Activated naive CD4-positive, alpha-beta T cell treated with anti-CD3 and anti-CD28 coated beads, Interleukin-2, amount 10 ng/mL, durations not matched to agents 7 days and 5 days (primary cell): ENCODE measurements at regions not wholly inside any gene's neighbourhood (a gene's known extent, or its start where the extent isn't known, plus 50 kb on each side); places are given as distances from the start of the nearest gene placed in this dataset.
"Not testable (repeated sequence)": the region's sequence is repeated elsewhere in the genome, so short reads cannot be mapped to it uniquely, and the experiment has no call there.

Source experiments
- CTCF ChIA-PET: fragments of 350-600 bp; sonication (Branson Sonifier 250); formaldehyde crosslinking; loops from one replicate; lab custom pipeline; 2021; ENCODE audit warnings: antibody characterized with exemption; lab: Charles Lee
- DNase-seq: peaks from one replicate; pipeline ENCODE4 v3.0.0-alpha.2; 2020
- H3K27ac Mint-ChIP-seq: one replicate; pipeline ENCODE4 v1.8.0; 2021; ENCODE audit warnings: mild to moderate bottlenecking, moderate library complexity, mixed read lengths
- H3K27me3 Mint-ChIP-seq: one replicate; pipeline ENCODE4 v1.8.0; 2021; ENCODE audit warnings: mild to moderate bottlenecking, mixed read lengths
- H3K36me3 Mint-ChIP-seq: one replicate; pipeline ENCODE4 v1.8.0; 2021; ENCODE audit warnings: mixed read lengths
- H3K4me1 Mint-ChIP-seq: one replicate; pipeline ENCODE4 v1.8.0; 2021; ENCODE audit warnings: mixed read lengths
- H3K4me3 Mint-ChIP-seq: one replicate; pipeline ENCODE4 v1.8.0; 2021; ENCODE audit warnings: mild to moderate bottlenecking, moderate library complexity, mixed read lengths
- H3K9me3 Mint-ChIP-seq: one replicate; pipeline ENCODE4 v1.8.0; 2021; ENCODE audit warnings: mixed read lengths

DNA sequence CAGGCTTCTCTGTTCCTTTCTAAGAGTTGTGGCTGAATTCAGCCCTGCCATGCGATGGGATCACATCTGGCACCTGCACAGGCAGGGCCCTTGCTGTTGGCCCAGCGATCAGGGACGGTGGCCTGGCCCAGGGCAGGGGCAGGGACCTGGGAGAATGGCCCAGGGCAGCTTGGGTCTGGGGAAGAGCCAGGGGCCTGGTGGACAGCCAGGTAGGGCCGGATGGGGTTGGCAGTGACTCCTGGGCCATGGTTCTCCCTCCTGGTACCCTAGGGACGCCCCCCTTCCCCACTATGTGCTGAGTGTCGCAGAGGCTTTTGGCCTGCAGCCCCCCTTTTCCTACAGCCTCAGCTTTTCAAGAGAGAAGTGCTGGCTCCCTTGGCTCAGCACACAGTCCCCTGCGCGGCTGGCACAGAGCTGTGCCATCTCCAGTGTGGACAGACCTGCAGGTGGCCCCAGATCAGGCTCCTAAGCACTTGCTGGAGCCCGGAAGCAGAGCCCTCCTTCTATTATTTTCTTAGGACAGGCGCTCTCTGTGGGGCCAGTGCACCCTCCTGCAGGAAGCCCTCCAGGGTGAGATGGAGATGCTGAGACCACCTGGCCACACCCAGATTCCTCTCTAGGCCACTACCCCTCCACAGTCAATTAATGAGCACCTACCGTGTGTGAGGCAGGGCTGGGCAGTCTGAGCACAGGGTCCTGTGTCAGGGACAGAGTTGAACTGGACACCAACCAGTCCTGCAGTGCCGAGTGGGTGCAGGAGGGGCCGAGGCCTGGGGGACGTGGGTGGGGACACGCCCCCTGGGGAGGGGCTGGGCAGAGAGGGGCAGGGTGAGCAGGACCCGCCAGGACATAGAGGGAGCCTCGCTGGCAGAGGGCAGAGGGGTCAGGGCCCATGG lies 267.6 kb downstream of the ADGRD1 start:
- Mint-ChIP-seq H3K4me1 (peaks cover 9% of the 10 kb centered on the region), H3K9me3 (no peaks in the 10 kb centered on the region), H3K36me3 (no peaks in the 10 kb centered on the region), H3K27me3 (peaks cover 39% of the 10 kb centered on the region), H3K4me3 (no peak overlapping the region), H3K27ac (no peak overlapping the region)
- CTCF ChIA-PET: no interaction called here
- no peak for DNase-seq

DNA sequence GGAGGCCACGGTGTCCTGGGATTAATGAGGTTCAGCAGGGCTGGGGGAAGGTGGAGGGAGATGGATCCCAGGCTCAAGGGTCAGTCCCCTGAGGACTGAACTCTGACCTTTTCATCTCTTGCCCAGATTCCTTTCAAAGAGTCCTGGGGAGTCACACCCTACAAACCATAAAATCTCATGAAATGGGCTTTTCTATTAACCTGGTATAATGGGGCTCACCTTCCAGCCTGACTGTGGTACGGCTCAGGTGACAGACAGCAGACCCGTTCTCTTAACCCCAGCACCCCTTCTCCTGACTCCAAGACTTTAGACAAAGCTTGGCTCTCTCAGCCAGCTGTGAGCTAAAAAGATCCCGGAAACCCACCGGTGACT lies 268.2 kb downstream of the ADGRD1 start:
- Mint-ChIP-seq H3K9me3 (no peaks in the 10 kb centered on the region), H3K27ac (no peak overlapping the region), H3K4me1 (peaks cover 8% of the 10 kb centered on the region), H3K4me3 (no peak overlapping the region), H3K36me3 (no peaks in the 10 kb centered on the region), H3K27me3 (peaks cover 33% of the 10 kb centered on the region)
- CTCF ChIA-PET: no interaction called here
- DNase-seq: no peak

DNA sequence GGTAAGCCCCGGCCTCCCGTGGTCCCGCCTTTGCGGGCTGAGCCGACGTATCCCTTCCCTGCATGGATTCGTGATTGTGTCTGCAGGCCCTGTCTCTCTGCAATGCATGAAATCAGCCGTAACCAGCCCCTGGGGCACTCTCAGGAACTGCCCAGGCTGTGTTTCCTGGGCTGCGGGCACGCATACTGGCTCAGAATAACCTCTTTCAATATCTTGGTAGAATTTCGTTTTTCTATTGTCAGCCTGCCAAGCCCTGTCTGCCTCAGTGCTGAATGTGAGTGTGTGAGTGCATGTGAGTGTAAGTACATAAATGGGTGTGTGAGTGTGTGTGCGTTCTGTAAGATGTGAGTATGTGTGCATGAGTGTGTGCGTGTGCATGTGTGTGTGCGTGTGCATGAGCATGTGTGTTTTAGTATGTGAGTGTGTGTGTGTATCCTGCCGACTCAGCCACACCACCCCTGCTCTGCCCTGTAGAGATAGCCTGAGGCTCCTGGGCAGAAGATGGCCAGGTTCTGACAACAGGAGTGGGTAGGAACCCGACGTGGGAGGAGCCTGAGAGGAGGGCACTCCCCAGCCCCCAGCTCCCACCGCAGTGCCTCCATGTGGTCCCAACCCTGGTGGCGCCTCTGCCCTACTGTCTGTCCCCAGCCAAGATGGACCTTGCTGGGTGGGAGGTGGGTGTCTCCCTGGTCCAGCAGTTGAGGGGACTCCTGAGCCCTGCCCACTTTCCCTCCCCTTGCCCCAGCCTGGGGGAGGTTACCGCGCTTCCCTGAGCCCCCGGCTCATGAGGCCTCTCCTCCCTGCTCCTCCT lies 268.8 kb downstream of the ADGRD1 start:
- H3K4me3 Mint-ChIP-seq: no peak overlapping the region
- H3K9me3 Mint-ChIP-seq: no peaks in the 10 kb centered on the region
- CTCF ChIA-PET: no interaction called here
- DNase-seq: no peak
- H3K4me1 Mint-ChIP-seq: peaks cover 7% of the 10 kb centered on the region
- no peaks in the 10 kb centered on the region for H3K36me3 Mint-ChIP-seq
- peaks cover 27% of the 10 kb centered on the region for H3K27me3 Mint-ChIP-seq
- H3K27ac Mint-ChIP-seq: no peak overlapping the region

DNA sequence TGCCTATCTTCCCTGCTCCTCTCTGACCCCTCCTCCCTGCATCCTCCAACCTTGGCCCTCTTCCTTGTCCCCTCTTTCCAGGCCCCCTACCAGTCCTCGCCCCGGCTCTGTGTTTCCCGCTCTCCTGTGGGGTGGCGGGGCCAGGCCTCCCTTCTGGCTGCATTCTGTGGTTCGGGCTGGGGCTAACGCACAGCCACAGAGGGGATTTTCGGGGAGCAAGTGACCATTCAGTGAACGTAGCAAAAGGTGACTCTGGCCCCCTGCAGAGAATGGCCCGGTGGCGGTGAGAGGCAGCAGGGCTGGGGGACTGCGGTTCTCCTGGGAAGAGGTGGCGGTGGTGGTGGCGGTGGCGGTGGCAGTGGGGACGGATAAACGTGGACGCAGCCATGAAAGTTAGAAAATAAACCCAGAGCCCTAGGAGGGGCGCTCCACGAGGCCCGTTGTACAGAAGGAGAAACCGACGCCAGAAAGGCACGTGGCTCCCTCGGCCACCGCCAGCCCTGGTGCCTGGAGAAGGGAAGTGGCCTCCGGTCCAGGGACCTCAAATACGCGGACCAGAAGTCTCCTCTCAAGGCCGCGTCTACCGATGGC lies 269.6 kb downstream of the ADGRD1 start:
- Mint-ChIP-seq H3K36me3 (no peaks in the 10 kb centered on the region), H3K4me1 (peaks cover 7% of the 10 kb centered on the region), H3K9me3 (no peaks in the 10 kb centered on the region), H3K27me3 (peaks cover 23% of the 10 kb centered on the region), H3K4me3 (no peak overlapping the region), H3K27ac (no peak overlapping the region)
- CTCF ChIA-PET: no interaction called here
- DNase-seq: no peak

DNA sequence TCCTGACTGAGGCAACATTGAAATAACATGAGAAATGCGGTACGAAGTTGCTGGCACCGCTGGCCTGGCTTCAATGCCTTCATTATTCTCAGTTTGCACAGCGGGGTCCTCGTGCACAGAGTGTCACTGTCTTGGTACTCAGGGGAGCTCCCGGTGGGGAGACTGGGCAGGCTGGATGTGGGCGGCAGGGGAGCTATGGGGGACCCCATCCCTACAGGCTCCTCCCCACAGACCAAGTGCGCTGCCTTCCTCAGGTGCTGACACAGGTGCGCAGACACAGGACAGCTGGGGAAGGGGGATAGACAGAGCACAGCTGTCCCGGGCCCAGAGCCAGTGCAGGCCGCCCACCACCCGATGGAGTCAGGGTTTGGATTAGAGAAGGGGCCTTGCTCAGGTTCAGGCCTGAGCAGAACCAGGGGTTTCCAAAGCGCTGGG lies 270.1 kb downstream of the ADGRD1 start:
- CTCF ChIA-PET: no interaction called here
- Mint-ChIP-seq H3K27ac (no peak overlapping the region), H3K36me3 (no peaks in the 10 kb centered on the region), H3K4me3 (no peak overlapping the region), H3K9me3 (no peaks in the 10 kb centered on the region), H3K4me1 (peaks cover 7% of the 10 kb centered on the region), H3K27me3 (peaks cover 18% of the 10 kb centered on the region)
- no peak for DNase-seq

DNA sequence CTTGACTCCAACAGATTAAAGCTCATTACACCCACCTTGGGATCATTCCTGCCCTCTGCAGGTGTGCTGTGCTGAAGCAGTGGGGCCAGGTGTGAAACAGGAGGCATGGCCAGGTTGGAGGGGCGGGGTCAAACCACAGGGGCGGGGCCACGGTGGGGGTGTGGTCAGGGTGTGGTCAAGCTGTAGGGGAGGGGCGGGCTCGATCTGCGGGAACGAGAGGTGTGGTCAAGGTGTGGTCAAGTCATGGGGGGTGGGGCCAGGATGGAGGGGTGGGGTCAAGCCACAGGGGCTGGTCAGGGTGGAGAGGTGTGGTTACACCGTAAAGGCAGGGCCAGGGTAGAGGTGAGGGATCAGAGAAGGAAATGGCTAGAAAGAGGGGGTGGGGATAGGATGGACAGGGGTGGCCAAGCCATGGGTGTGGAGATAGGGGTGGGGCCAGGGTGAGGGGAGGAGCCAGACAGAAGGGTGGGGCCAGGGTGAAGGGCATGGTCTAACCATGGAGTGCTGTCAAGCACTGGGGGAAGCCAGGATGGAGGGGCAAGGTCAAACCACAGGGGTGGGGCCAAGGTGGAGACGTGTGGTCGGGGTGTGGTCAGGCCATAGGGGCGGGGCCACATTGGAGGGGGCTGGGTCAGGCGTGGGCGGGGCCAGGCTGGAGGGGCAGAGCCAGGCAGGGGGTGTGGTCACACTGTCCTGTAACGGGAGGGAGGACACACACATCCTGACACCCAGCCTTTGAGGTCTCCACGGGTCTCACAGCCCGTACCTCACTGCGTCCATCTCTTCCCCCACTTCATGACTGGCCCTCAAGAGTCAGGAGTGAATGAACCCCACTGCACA lies 270.7 kb downstream of the ADGRD1 start:
- peaks cover 17% of the 10 kb centered on the region for H3K27me3 Mint-ChIP-seq
- H3K27ac Mint-ChIP-seq, H3K4me1 Mint-ChIP-seq, H3K36me3 Mint-ChIP-seq, CTCF ChIA-PET, H3K9me3 Mint-ChIP-seq, DNase-seq, H3K4me3 Mint-ChIP-seq: not testable (repeated sequence)

DNA sequence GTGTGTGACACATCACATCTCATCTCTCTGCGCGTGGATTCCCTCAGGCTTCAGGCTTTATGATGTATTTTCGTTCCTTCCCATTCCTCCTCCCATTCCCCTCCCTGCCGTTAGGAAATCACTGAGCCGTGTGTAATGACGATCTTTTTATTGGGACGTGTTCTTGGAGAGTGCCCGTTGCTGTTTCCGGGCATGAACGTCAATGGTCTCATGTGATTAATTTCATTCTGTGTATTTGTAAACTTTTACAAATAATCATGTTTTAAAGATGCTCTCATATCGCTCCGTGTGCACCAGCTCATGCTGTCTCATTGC lies 271.3 kb downstream of the ADGRD1 start:
- H3K36me3 Mint-ChIP-seq, H3K4me1 Mint-ChIP-seq, DNase-seq, CTCF ChIA-PET, H3K9me3 Mint-ChIP-seq, H3K27ac Mint-ChIP-seq, H3K4me3 Mint-ChIP-seq: not testable (repeated sequence)
- peaks cover 17% of the 10 kb centered on the region for H3K27me3 Mint-ChIP-seq

DNA sequence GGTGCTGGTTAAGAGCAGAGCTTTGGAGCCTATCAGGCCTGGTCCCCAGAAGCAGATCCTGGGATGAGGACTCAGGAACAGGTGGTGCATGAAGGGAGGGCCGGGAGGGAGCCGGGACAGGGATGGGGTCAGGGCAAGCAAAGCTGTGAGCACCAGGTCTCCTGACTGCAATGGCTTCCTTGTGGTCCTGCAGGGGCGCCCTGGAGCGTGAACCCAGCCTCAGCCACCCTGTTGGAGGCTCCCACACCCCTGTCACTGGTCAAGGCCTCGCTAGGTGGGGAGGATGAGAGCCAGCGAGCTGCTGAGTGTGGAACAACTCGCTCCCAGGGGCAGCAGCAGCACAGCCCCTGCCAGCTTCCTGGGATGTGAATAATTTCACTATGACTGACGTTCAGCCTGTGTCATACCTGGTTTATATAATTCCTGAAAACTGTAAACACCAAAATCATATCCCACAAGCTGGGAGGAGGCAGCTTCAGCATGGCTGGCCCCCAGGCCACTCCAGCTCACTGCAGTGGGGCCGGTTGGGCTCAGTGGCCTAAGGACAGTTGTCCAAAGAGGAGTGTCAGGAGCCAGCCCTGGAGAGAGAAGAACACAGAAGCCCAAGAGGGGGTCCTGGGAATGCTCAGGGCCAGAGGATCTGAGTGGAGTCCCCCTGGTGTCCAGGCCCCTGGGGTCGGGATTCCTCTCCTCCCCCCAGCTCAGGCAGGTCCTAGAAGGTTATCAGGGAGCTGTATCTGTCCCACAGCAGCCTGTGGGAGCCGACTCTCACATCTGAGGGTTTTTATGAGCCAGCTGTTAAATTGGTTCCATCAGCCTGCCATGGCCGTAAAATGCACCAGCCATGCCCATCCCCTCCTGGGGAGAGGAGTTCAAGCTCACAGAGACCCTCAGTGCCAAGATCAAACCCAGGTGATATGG lies 272.9 kb downstream of the ADGRD1 start:
- no peaks in the 10 kb centered on the region for H3K36me3 Mint-ChIP-seq
- no peak overlapping the region for H3K27ac Mint-ChIP-seq
- peaks cover 9% of the 10 kb centered on the region for H3K4me1 Mint-ChIP-seq
- no peak overlapping the region for H3K4me3 Mint-ChIP-seq
- no peaks in the 10 kb centered on the region for H3K9me3 Mint-ChIP-seq
- DNase-seq: no peak
- peaks cover 11% of the 10 kb centered on the region for H3K27me3 Mint-ChIP-seq
- CTCF ChIA-PET: no interaction called here

DNA sequence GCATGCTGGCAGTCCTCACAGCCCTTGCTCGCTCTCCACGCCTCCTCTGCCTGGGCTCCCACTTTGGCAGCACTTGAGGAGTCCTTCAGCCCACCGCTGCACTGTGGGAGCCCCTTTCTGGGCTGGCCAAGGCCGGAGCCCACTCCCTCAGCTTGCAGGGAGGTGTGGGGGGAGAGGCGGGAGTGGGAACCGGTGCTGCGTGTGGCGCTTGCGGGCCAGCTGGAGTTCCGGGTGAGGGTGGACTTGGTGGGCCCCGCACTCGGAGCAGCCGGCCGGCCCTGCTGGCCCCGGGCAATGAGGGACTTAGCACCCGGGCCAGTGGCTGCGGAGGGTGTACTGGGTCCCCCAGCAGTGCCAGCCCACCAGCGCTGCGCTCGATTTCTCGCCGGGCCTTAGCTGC lies 273.9 kb downstream of the ADGRD1 start:
- H3K36me3 Mint-ChIP-seq, H3K9me3 Mint-ChIP-seq, H3K27me3 Mint-ChIP-seq, DNase-seq, CTCF ChIA-PET, H3K4me3 Mint-ChIP-seq, H3K4me1 Mint-ChIP-seq, H3K27ac Mint-ChIP-seq: not testable (repeated sequence)

DNA sequence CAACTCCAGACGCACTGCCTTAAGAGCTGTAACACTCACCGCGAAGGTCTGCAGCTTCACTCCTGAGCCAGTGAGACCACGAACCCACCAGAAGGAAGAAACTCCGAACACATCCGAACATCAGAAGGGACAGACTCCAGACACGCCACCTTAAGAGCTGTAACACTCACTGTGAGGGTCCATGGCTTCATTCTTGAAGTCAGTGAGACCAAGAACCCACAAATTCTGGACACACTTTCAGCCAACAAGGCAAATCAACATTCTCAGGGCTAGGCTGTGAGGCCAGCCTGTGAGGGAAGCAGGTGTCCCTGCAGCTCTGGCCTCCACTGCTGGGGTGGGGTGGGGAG lies 275.3 kb downstream of the ADGRD1 start:
- H3K4me3 Mint-ChIP-seq, H3K36me3 Mint-ChIP-seq, H3K27me3 Mint-ChIP-seq, H3K9me3 Mint-ChIP-seq, DNase-seq, H3K27ac Mint-ChIP-seq, CTCF ChIA-PET, H3K4me1 Mint-ChIP-seq: not testable (repeated sequence)

DNA sequence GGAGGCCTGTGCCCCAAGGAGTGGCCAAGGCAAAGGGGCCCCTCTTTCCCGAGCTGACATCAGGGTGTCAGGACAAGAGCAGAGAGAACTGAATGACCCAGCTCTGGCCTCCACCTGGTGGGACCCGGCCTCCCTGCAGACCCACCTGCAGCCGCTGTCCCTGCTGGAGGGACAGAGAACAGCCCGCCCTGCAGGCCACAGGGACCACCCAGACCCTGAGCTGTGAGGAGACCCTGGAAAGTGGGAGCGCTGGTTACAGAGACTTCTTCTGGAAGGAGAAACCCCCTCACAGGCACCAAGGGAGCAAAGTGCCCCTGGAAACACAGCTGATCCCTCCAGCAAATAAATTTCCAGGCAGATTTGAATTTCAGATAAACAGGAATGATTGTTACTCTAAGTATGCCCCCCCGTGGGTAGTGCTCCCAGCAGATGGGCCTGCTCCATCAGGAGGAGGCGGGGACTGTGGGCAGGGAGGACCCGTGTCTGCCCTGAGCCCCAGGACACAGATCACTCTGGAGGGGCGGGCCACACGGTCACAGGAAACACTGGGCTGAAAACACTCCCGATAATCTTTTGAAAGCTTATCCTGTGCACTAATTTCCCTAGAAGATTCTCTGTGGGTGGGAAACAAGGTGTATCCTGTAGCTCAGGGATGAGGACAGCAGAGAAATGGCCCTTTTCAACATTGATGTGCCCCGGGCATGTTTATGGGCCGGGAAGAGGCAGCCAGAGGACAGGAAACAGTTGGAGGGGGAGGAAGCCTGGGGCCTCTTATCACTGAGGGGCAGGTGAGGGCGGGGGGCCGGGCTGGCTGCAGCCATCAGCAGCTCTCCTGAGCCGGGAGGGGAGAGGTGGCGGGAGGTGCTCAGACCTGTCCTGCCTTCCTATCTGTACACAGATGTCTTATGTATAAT lies 276.0 kb downstream of the ADGRD1 start:
- Mint-ChIP-seq H3K9me3 (no peaks in the 10 kb centered on the region), H3K36me3 (no peaks in the 10 kb centered on the region), H3K4me3 (no peak overlapping the region), H3K27me3 (peaks cover 5% of the 10 kb centered on the region), H3K27ac (no peak overlapping the region), H3K4me1 (peaks cover 2% of the 10 kb centered on the region)
- CTCF ChIA-PET: no interaction called here
- no peak for DNase-seq

DNA sequence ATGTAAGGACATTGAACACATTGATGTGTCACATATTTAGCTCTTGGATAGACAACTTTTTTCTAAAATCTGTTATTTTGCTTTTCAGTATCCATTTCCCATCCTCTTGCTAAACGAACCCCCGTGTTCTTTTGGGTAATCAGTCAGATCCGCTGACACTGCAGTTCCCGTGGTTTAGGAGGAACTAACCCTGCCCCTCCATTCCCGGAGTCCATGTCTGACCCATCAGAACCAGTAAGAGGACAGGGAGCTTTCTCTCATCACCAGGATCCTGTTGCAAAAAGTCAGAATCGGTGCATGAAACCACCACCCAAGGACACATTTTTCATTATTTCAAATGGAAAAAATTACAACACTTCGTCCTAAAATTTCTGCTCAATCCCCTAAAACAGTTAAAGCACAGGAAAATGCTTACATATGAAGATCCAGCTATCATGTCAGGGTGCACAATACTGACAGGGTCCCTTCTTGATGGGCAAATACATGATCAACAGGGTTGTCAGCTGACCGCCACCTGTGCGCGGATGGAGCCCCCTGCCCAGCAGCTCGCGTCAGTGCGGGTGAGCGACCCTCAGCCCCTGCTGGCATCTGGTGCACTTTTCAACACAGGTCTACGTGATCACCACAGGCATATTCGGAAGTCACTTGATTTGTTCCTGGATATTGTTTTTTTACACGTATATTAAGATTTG lies 276.8 kb downstream of the ADGRD1 start:
- Mint-ChIP-seq H3K27me3 (peaks cover 5% of the 10 kb centered on the region), H3K4me3 (no peak overlapping the region), H3K4me1 (peaks cover 2% of the 10 kb centered on the region), H3K36me3 (no peaks in the 10 kb centered on the region), H3K27ac (no peak overlapping the region), H3K9me3 (no peaks in the 10 kb centered on the region)
- CTCF ChIA-PET: no interaction called here
- DNase-seq: no peak
